ENCODE measurements at regions not wholly inside any gene's neighbourhood (a gene's known extent, or its start where the extent isn't known, plus 50 kb on each side); places are given as distances from the start of the nearest gene placed in this dataset.

DNA sequence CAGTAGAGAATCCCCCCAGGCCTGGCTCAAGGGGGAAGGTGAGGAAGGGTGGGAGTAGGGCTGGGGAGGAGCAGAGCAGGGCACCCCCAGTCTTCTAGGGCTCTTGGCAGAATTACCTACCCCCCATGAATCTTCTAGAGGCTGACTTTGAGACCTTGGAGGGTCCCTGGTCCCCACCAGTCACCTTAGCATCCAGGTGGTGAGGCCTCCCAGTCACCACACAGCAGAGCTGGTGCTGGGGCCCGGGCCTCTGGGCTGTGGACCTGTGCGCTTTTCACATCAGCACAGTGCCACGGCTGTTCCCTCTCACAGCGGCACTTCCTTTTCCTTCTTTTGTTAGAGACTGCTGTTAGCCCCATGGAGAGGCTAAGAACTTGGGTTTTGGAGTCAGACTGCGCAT is 148.6 kb upstream of the PITX1 start:
- no peaks in the 10 kb centered on the region for H3K79me2 ChIP-seq (ENCODE audit: insufficient read depth, low read depth)
- TF ChIP-seq CTCF (conservative IDR thresholded peaks at IDR 0.05; ENCODE audit: low read depth, low read length): no peak
- no peaks in the 10 kb centered on the region for H3K36me3 ChIP-seq (ENCODE audit: insufficient read depth)

GRCh38 chr5:135181653-135182052 is 147.6 kb upstream of the PITX1 start:
- H3K27ac ChIP-seq: no peak overlapping the region
- H3K9ac ChIP-seq: no peak overlapping the region
- peaks cover 8% of the 10 kb centered on the region for H3K4me1 ChIP-seq (ENCODE audit: low read depth, poor library complexity, severe bottlenecking)
- no peak overlapping the region for H3K4me2 ChIP-seq
- no peak overlapping the region for H3K4me3 ChIP-seq (IDR thresholded peaks at IDR 0.05; ENCODE audit: insufficient read depth, low read depth, low read length)
- no peak overlapping the region for H2AFZ ChIP-seq (ENCODE audit: low read depth)
- no peaks in the 10 kb centered on the region for H3K36me3 ChIP-seq (ENCODE audit: insufficient read depth)
- no peaks in the 10 kb centered on the region for H3K27me3 ChIP-seq (ENCODE audit: insufficient read depth, low read depth)
- no peaks in the 10 kb centered on the region for H3K79me2 ChIP-seq (ENCODE audit: insufficient read depth, low read depth)
- H4K20me1 ChIP-seq (ENCODE audit: insufficient read depth): no peaks in the 10 kb centered on the region
- TF ChIP-seq CTCF (conservative IDR thresholded peaks at IDR 0.05; ENCODE audit: low read depth, low read length): no peak

More for the DNA sequence above, 148.6 kb upstream of the PITX1 start:
- H4K20me1 ChIP-seq (ENCODE audit: insufficient read depth): no peaks in the 10 kb centered on the region
- H3K27ac ChIP-seq: no peak overlapping the region
- H3K27me3 ChIP-seq (ENCODE audit: insufficient read depth, low read depth): no peaks in the 10 kb centered on the region
- H3K4me1 ChIP-seq (ENCODE audit: low read depth, poor library complexity, severe bottlenecking): peaks cover 8% of the 10 kb centered on the region
- H2AFZ ChIP-seq (ENCODE audit: low read depth): no peak overlapping the region
- H3K4me2 ChIP-seq: no peak overlapping the region
- no peak overlapping the region for H3K9ac ChIP-seq
- no peak overlapping the region for H3K4me3 ChIP-seq (IDR thresholded peaks at IDR 0.05; ENCODE audit: insufficient read depth, low read depth, low read length)

DNA sequence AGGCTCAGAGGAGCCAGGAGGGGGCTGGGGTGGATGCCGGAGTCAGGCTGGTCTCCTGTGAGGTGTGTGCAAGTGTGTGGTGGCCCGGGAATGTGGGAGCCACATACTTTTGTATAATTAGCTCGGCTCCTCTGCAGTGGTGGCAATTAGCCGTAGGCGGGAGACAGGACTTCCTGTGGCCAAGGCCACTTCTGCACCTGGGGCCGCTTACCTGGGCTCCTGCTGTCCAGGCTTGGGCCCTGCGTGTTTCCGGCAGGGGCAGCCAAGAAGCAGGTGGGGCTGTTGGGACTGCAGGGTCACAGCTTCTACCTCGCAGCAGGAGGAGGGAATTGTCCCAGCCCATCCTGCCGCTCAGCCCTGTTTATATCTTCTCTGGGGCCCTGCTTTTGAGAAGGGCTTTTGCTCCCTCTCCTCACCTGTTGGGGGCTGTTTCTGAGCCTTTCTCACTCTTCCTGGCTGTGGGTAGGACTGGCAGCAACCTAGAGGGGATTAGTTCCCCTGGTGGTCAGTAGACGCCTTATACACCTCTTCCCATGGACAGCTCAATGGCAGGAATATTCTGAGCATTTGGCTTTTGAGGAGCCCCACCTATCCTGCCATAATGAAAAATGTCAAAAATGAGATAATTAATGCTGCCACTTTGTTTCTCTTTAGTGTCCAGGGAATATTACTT is 145.4 kb upstream of the PITX1 start:
- no peak overlapping the region for H3K4me3 ChIP-seq (IDR thresholded peaks at IDR 0.05; ENCODE audit: insufficient read depth, low read depth, low read length)
- H3K4me1 ChIP-seq (ENCODE audit: low read depth, poor library complexity, severe bottlenecking): no peaks in the 10 kb centered on the region
- H3K36me3 ChIP-seq (ENCODE audit: insufficient read depth): no peaks in the 10 kb centered on the region
- H3K79me2 ChIP-seq (ENCODE audit: insufficient read depth, low read depth): no peaks in the 10 kb centered on the region
- no peaks in the 10 kb centered on the region for H3K27me3 ChIP-seq (ENCODE audit: insufficient read depth, low read depth)
- TF ChIP-seq CTCF (conservative IDR thresholded peaks at IDR 0.05; ENCODE audit: low read depth, low read length): no peak
- no peak overlapping the region for H2AFZ ChIP-seq (ENCODE audit: low read depth)
- no peaks in the 10 kb centered on the region for H4K20me1 ChIP-seq (ENCODE audit: insufficient read depth)
- H3K27ac ChIP-seq: no peak overlapping the region
- H3K9ac ChIP-seq: no peak overlapping the region
- H3K4me2 ChIP-seq: no peak overlapping the region

DNA sequence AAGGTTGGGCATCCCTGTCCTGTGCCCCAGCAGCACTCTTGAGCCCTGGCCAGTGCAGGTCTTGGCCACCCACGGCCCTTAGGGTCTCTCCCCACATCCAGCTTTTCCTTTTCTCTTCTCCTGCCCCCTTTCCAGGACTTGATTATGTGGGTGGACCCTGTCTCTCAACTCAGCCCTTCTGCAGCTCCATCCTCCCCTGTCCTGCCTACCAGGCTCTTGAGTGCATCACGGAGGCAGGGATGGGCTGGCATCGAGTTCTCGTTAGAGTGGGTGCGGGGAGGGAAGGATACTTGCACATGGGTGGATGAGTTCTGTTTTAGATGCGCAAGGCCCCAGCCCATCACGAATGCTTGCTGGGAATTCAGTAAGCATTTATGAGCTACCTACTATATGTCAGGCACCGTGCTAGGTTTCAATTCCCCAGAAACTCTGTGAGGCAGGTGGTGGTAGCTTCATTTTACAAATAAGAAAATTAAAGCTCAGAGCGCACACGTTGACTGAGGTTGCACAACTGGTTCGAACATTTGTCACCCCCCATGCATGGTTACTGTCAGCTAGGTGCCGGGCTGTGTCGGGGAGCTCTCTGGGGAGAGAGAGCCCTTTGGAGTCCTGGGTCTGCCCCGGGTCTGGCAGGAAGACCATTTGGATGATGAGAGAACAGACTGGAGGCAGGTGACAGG is 144.6 kb upstream of the PITX1 start:
- H2AFZ ChIP-seq (ENCODE audit: low read depth): no peak overlapping the region
- no peaks in the 10 kb centered on the region for H4K20me1 ChIP-seq (ENCODE audit: insufficient read depth)
- H3K36me3 ChIP-seq (ENCODE audit: insufficient read depth): no peaks in the 10 kb centered on the region
- H3K9ac ChIP-seq: no peak overlapping the region
- H3K4me3 ChIP-seq (IDR thresholded peaks at IDR 0.05; ENCODE audit: insufficient read depth, low read depth, low read length): no peak overlapping the region
- no peaks in the 10 kb centered on the region for H3K27me3 ChIP-seq (ENCODE audit: insufficient read depth, low read depth)
- H3K4me1 ChIP-seq (ENCODE audit: low read depth, poor library complexity, severe bottlenecking): no peaks in the 10 kb centered on the region
- H3K4me2 ChIP-seq: no peak overlapping the region
- no peak for TF ChIP-seq CTCF (conservative IDR thresholded peaks at IDR 0.05; ENCODE audit: low read depth, low read length)
- H3K27ac ChIP-seq: no peak overlapping the region
- no peaks in the 10 kb centered on the region for H3K79me2 ChIP-seq (ENCODE audit: insufficient read depth, low read depth)
